ENCODE measurements at regions not wholly inside any gene's neighbourhood (a gene's known extent, or its start where the extent isn't known, plus 50 kb on each side); places are given as distances from the start of the nearest gene placed in this dataset.

GRCh38 chr2:59899692-59900091 lies 653.8 kb downstream of the BCL11A start:
- TF ChIP-seq, protein P1, sequence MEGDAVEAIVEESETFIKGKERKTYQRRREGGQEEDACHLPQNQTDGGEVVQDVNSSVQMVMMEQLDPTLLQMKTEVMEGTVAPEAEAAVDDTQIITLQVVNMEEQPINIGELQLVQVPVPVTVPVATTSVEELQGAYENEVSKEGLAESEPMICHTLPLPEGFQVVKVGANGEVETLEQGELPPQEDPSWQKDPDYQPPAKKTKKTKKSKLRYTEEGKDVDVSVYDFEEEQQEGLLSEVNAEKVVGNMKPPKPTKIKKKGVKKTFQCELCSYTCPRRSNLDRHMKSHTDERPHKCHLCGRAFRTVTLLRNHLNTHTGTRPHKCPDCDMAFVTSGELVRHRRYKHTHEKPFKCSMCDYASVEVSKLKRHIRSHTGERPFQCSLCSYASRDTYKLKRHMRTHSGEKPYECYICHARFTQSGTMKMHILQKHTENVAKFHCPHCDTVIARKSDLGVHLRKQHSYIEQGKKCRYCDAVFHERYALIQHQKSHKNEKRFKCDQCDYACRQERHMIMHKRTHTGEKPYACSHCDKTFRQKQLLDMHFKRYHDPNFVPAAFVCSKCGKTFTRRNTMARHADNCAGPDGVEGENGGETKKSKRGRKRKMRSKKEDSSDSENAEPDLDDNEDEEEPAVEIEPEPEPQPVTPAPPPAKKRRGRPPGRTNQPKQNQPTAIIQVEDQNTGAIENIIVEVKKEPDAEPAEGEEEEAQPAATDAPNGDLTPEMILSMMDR (IDR thresholded peaks at IDR 0.05; ENCODE audit: borderline replicate concordance, extremely low read depth, low read length, poor library complexity, severe bottlenecking): no peak
- TF ChIP-seq EZH2 (IDR thresholded peaks at IDR 0.05; ENCODE audit: borderline replicate concordance, low read depth, low read length, severe bottlenecking): no peak
